ENCODE measurements at regions not wholly inside any gene's neighbourhood (a gene's known extent, or its start where the extent isn't known, plus 50 kb on each side); places are given as distances from the start of the nearest gene placed in this dataset.
"Not testable (repeated sequence)": the region's sequence is repeated elsewhere in the genome, so short reads cannot be mapped to it uniquely, and the experiment has no call there.

GRCh38 chr22:47322854-47323253, 560.4 kb downstream of the TBC1D22A start:
- no peak for DNase-seq (ENCODE audit: low read depth)

DNA sequence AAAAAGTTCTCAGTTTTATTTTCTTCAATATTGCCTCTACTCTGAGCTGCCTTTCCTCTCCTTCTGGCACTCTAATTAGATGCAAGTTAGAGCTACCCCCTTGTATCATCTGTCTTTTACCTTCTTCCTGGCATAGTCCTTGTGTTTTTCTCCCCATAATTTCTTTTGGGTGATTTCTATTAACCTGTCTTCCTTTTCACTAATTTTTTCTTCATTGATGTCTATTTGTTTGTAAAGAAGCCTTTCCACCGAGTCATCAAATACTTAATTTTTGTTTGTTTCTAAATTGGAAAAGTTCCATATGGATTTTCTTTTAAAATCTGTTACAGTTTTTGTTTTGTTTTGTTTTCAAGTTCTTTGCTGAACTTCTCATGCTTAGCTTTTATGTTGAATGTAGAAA, 558.1 kb downstream of the TBC1D22A start:
- DNase-seq (ENCODE audit: low read depth): no peak

GRCh38 chr22:47318041-47318737, 555.7 kb downstream of the TBC1D22A start:
- DNase-seq (ENCODE audit: low read depth): no peak

GRCh38 chr22:47315862-47316419, 553.5 kb downstream of the TBC1D22A start:
- no peak for DNase-seq (ENCODE audit: low read depth)

DNA sequence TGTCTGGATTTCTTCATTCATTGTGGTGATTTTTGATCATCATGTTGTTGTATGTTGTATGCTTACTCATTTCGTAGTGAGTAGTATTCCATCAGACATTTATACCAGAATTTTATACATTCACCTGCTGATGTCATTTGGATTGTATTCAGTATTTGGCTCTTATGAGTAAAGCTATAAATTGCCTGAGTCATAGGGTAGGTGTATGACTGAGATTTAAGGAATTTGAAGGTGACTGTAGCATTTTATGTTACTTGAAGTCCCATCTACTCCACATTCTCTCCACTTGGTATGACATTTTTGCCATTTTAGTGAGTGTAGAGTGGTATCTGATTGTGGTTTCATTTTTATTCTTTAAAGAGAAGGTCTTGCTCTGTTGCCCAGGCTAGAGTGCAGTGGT, 548.2 kb downstream of the TBC1D22A start:
- DNase-seq (ENCODE audit: low read depth): no peak

DNA sequence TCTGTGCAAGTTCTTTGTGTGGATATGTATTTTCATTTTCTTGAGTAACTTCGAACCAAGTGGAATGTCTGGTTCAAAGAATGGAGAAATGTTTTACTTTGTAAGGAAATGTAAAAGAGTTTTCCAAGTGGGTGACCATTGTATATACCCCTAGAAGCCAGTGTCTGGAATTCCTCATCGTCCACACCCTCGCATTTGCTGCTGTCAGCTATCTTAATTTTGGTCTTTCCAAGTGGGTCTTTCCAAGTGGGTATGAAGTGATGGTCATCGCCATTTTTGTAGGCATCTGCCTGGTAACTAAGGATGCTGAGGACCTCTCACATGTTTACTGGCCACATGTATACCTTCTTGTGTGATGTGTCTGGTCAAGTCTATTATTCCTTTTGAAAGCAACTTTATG, 547.5 kb downstream of the TBC1D22A start:
- DNase-seq (ENCODE audit: low read depth): no peak

- no peak for DNase-seq (ENCODE audit: low read depth)
Observed at GRCh38 chr22:47309476-47309875, 547.0 kb downstream of the TBC1D22A start.

DNA sequence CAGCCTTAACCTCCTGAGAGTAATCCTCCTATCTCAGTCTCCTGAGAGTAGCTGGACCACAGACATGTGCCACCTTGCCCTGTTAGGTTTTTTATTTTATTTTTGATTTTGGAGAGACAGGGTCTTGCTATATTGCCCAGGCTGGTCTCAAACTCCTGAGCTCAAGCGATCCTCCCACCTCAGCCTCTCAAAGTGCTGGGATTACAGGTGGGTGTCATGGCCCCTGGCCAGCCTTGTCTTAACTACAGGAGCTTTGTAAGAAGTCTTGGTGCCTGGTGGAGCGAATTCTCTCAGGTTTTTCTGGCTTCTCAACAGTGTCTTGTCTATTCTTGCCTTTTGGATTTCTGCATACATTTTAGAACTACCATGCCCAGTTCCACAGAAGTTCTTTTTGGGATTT, 546.4 kb downstream of the TBC1D22A start:
- DNase-seq (ENCODE audit: low read depth): no peak

- no peak for DNase-seq (ENCODE audit: low read depth)
Observed at GRCh38 chr22:47307822-47308221, 545.4 kb downstream of the TBC1D22A start.

DNA sequence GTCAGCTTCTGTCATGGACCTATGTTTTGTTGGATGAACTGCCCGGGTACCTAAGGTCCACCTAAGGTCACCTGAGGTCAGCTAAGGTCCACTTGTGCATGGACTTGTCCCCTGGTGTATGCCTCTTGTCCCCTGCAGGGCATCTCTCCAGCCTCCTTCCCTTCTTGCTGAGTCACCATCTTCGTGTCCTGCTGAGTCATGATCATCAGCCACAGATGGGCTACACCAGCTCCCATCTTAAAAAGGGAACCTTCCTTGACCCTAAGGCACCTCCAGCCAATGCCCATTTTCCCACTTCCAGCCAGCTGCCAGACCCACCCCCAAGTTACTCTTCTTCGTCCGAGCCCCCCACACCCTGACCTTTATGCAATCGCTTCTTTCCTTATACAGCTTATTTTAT, 544.9 kb downstream of the TBC1D22A start:
- DNase-seq (ENCODE audit: low read depth): no peak

GRCh38 chr22:47304854-47305253, 542.4 kb downstream of the TBC1D22A start:
- no peak for DNase-seq (ENCODE audit: low read depth)

DNA sequence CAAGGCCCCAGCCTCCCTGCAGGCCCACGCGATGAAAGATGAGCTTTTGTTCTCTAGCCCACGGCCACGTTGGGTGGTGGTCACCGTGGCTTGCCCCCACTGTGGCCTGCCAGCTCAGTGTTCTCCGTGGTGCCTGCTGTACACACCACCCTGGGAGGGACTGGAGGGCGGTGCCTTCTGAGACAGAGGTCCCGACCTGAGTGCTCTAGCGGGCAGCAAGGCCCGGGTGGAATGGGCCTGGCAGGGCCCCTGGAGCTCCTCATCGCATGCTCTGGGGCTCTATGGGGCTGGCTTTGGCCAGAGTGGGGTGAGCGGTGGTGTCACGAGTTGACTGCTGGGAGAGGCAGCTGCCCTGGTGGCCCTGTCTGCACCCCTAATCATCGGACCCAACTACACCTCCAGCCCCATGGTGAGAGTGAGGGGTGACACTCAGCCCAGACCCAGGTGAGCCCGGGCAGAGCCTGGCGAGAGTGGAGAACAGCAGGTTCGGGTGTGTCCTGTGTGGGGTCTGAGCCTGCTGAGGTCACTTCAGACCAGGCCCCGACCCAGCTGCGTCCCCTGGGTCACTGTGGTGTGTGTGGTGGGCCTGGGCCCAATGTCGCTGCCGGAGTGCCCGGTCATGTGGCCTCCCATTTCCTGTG, 541.9 kb downstream of the TBC1D22A start:
- no peak for DNase-seq (ENCODE audit: low read depth)

DNA sequence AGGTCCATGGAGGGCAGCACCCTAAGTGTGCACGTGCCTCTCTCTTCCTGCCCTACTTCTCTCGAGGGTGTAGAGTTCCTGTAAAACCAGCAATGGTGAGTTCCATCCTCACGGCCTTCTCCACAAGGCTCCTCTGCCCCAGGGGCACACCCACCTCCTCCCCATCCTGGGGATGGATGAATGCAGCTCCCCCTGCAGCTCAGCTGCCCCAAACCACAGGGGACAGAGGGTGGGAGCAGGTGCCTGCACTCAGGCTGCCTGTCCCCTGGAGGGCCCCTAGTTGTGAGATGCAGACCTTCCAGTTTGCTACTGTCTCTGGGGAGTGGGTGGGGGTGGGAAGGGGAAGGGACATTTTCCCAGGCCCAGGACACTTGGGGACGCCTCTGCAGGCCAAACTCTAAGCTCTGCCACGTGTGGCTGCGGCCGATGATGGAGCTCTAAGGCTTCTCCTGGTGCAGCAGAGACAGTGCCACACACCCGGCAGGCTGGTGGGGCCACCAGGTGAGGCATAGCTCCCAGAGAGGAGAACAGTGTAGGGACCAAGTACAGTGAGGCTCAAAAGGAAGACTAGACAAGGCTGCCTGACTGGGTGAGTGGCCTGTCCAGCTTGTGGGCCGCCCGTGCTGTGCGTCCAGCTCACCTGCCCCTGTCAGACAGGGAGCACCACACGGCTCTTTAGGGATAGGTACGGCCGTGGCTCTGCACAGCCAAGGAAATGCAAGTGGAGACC, 540.9 kb downstream of the TBC1D22A start:
- DNase-seq (ENCODE audit: low read depth): no peak

DNA sequence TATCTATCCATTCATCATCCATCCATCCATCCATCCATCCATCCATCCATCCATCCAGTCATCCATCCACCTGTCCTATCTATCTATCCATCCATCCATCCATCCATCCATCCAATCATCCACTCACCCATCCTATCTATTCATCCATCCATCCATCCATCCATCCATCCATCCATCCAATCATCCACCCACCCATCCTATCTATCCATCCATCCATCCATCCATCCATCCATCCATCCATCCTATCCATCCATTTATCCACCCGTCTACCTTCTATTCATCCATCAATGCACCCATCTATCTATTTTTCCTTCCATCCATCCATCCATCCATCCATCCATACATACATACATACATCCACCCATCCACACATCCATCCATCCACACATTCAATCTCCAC, 540.1 kb downstream of the TBC1D22A start:
- not testable (repeated sequence) for DNase-seq (ENCODE audit: low read depth)

- DNase-seq (ENCODE audit: low read depth): no peak
Observed at GRCh38 chr22:47301820-47302475, 539.5 kb downstream of the TBC1D22A start.

DNA sequence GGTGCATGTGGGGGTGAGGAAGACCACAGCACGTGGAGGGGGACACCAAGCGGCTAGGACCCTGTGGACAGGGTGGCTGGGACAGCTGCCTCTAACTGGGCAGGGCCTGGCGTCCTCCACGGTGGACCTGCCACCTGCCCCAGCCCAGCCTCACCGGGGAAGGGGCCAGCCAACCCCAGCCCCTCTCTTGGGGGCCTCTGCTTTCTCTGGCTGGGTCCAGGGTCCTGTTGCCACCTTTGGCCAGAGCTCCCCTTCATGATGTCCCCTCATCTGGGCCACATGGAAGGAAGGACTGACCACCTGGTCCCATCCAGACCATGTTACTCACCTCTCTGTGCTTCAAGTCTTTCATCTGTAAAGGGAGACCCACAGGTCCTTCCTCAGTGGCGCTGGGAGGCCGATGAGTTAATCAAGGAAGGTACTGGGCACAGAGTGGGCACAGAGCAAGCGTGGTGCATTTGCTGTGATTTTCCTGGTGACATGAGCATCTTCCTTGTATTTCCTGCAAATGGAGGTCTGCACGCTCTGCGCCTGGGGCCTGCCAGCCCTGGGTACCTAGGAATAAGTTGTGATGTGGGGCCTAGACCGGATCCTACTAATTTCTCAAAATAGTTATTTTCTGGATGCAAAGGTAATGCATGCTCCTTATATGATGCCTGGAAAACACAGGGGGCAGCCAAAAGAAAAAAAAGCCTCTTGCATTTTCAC, 538.4 kb downstream of the TBC1D22A start:
- no peak for DNase-seq (ENCODE audit: low read depth)

- no peak for DNase-seq (ENCODE audit: low read depth)
Observed at GRCh38 chr22:47299863-47300697, 537.6 kb downstream of the TBC1D22A start.

- no peak for DNase-seq (ENCODE audit: low read depth)
Observed at GRCh38 chr22:47299211-47299862, 536.9 kb downstream of the TBC1D22A start.

DNA sequence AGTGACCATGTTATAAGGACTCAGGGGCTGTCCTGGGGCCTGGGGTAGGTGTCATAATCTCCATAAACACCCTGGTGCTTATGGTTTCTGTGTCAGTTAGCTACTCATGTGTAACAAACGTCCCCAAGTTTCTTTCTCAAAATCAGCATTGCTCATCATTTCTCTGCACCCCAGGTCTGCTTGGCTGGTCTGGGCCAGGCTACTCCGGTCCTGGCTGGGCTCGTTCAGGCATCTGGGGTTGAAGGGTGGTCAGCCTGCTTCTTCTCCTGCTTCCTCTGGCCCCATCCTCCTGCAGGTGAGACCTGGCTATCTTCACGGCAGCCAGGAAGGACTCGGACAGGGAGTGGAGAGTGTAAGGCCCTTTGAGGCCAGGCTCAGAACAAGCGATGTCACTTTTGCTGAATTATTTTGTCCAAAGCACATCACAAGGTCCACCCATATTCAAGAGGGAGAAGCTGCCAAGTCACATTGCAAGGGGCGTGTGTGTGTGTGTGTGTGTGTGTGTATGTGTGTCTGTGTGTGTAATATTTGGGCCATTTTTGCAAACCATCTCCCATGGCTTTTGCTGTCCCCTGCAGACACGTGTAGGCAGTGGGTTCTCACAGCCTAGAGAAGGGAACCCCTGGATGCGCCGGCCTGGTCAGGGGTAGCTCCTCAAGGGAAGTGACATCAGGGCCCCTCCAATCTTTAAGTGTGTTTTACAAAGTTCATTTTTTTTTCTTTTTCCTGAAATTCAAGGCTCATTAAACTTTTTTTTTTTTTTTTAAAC, 535.8 kb downstream of the TBC1D22A start:
- no peak for DNase-seq (ENCODE audit: low read depth)
